Neural progenitor cell (in vitro differentiated cells): ENCODE measurements at regions not wholly inside any gene's neighbourhood (a gene's known extent, or its start where the extent isn't known, plus 50 kb on each side); places are given as distances from the start of the nearest gene placed in this dataset.

Source experiments
- EZH2 ChIP-seq: fragments of 200-600 bp; sonication (generic); IDR thresholded peaks from 2 replicates; pipeline ENCODE4 v1.6.1; 2017; ENCODE audit warnings: antibody characterized with exemption, mild to moderate bottlenecking, moderate library complexity
- EZH2phosphoT487 ChIP-seq: fragments of 200-600 bp; sonication (generic); IDR thresholded peaks from 2 replicates; pipeline ENCODE4 v1.6.1; 2017; ENCODE audit warnings: antibody characterized with exemption
- TF ChIP-seq, protein P1 (sequence below): fragments of 200-600 bp; sonication (generic); IDR thresholded peaks from 2 replicates; pipeline ENCODE4 v1.5.1; 2017; ENCODE audit warnings: antibody characterized with exemption, mild to moderate bottlenecking

DNA sequence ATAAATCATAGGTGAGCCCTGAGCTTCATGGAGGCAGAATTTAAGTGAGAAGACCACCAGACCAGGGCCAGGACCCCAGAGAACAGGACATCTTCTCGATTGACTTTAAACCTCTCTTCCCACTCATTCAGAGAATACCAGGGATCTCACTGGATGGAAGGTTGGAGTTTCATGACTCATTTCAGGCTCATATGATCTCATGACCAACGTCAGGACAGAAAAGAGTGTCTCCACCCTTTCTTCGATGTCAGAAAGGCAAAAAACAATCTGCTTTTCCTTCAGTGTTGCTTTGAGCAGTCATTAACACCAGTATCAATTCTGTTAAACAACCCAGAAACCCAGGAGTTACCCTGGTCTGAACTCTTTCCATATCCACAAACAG is 361.0 kb downstream of the KLF12 start:
- no peak for TF ChIP-seq EZH2phosphoT487
- TF ChIP-seq, protein P1, sequence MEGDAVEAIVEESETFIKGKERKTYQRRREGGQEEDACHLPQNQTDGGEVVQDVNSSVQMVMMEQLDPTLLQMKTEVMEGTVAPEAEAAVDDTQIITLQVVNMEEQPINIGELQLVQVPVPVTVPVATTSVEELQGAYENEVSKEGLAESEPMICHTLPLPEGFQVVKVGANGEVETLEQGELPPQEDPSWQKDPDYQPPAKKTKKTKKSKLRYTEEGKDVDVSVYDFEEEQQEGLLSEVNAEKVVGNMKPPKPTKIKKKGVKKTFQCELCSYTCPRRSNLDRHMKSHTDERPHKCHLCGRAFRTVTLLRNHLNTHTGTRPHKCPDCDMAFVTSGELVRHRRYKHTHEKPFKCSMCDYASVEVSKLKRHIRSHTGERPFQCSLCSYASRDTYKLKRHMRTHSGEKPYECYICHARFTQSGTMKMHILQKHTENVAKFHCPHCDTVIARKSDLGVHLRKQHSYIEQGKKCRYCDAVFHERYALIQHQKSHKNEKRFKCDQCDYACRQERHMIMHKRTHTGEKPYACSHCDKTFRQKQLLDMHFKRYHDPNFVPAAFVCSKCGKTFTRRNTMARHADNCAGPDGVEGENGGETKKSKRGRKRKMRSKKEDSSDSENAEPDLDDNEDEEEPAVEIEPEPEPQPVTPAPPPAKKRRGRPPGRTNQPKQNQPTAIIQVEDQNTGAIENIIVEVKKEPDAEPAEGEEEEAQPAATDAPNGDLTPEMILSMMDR = no peak
- TF ChIP-seq EZH2 = no peak
